ENCODE measurements at regions not wholly inside any gene's neighbourhood (a gene's known extent, or its start where the extent isn't known, plus 50 kb on each side); places are given as distances from the start of the nearest gene placed in this dataset.
A peak's percentile ranks its signal among the peaks of the same experiment; 100 is the strongest.

GRCh38 chr4:137125011-137125410 lies 407.3 kb downstream of the PCDH18 start:
- TF ChIP-seq CTCF (conservative IDR thresholded peaks at IDR 0.05; ENCODE audit: low read depth, low read length): no peak
- TF ChIP-seq EZH2 (IDR thresholded peaks at IDR 0.05; ENCODE audit: low read length, unreplicated experiment): no peak
- no peak for TF ChIP-seq EZH2phosphoT487 (IDR thresholded peaks at IDR 0.05; ENCODE audit: borderline replicate concordance, low read length)
- no peaks in the 10 kb centered on the region for H4K20me1 ChIP-seq (ENCODE audit: low read length)
- peak overlapping the region; percentile 94 for H3K4me2 ChIP-seq (ENCODE audit: low read length)
- DNase-seq (peak; percentile 62), ATAC-seq (peak; percentile 53)
- intact Hi-C loops (cut with micrococcal nuclease): loop anchor here (2.0 to 10.0 kb wide), 2 partner anchors 410 to 736 kb away; partner anchors contain the start of gene PCDH18
- no peaks in the 10 kb centered on the region for H3K36me3 ChIP-seq (ENCODE audit: low read depth, low read length)
- no peaks in the 10 kb centered on the region for H3K9me3 ChIP-seq (ENCODE audit: low read length)
- no peaks in the 10 kb centered on the region for H3F3A ChIP-seq (ENCODE audit: low read length, unreplicated experiment)
- H3K27ac ChIP-seq (ENCODE audit: low read length): peak overlapping the region; percentile 17; the same call in 1 of the 2 replicates
- no TSS peak for BruUV-seq (replicated peaks)
- peak overlapping the region; percentile 92 for H2AFZ ChIP-seq (ENCODE audit: low read length)
- H3K79me2 ChIP-seq (ENCODE audit: low read length): no peaks in the 10 kb centered on the region
- H3K4me3 ChIP-seq (ENCODE audit: low read length): peak overlapping the region; percentile 85
- H3K9ac ChIP-seq (ENCODE audit: low read length): peak overlapping the region; percentile 53; the same call in 1 of the 2 replicates
- no peaks in the 10 kb centered on the region for H3K27me3 ChIP-seq (ENCODE audit: low read length)
- ChIA-PET CTCF (interaction anchor here (0.5 kb wide), 1 partner anchor 326 kb away, joined by 3 read pairs; no protein-coding TSS in a partner anchor), POLR2A (ENCODE audit: unreplicated experiment) (no interaction called here)
- peaks cover 8% of the 10 kb centered on the region; the same call in 1 of the 2 replicates for H3K4me1 ChIP-seq (ENCODE audit: insufficient read depth, low read length)
- no peaks in the 10 kb centered on the region for H3K9me2 ChIP-seq (replicated peaks; ENCODE audit: low read length)

GRCh38 chr4:137124278-137124932 lies 407.9 kb downstream of the PCDH18 start:
- POLR2A ChIA-PET (ENCODE audit: unreplicated experiment): no interaction called here
- no peaks in the 10 kb centered on the region for H3F3A ChIP-seq (ENCODE audit: low read length, unreplicated experiment)
- peak overlapping the region; percentile 92 for H2AFZ ChIP-seq (ENCODE audit: low read length)
- H3K4me1 ChIP-seq (ENCODE audit: insufficient read depth, low read length): peaks cover 8% of the 10 kb centered on the region; the same call in 1 of the 2 replicates
- H3K9ac ChIP-seq (ENCODE audit: low read length): peak overlapping the region; percentile 53; the same call in 1 of the 2 replicates
- DNase-seq (peak; percentile 68), ATAC-seq (peak; percentile 99)
- intact Hi-C loops (cut with micrococcal nuclease): loop anchor here (2.0 to 10.0 kb wide), 4 partner anchors 158 to 736 kb away; partner anchors contain the start of gene PCDH18
- H3K4me2 ChIP-seq (ENCODE audit: low read length): peak overlapping the region; percentile 94
- H3K27me3 ChIP-seq (ENCODE audit: low read length): no peaks in the 10 kb centered on the region
- no peaks in the 10 kb centered on the region for H3K9me2 ChIP-seq (replicated peaks; ENCODE audit: low read length)
- no peaks in the 10 kb centered on the region for H3K9me3 ChIP-seq (ENCODE audit: low read length)
- peak overlapping the region; percentile 17; the same call in 1 of the 2 replicates for H3K27ac ChIP-seq (ENCODE audit: low read length)
- no peaks in the 10 kb centered on the region for H3K79me2 ChIP-seq (ENCODE audit: low read length)
- no peak for TF ChIP-seq EZH2 (IDR thresholded peaks at IDR 0.05; ENCODE audit: low read length, unreplicated experiment)
- TF ChIP-seq EZH2phosphoT487 (IDR thresholded peaks at IDR 0.05; ENCODE audit: borderline replicate concordance, low read length): no peak
- peak; percentile 68 for TF ChIP-seq CTCF (conservative IDR thresholded peaks at IDR 0.05; ENCODE audit: low read depth, low read length)
- H4K20me1 ChIP-seq (ENCODE audit: low read length): no peaks in the 10 kb centered on the region
- no TSS peak for BruUV-seq (replicated peaks)
- no peaks in the 10 kb centered on the region for H3K36me3 ChIP-seq (ENCODE audit: low read depth, low read length)
- H3K4me3 ChIP-seq (ENCODE audit: low read length): peak overlapping the region; percentile 85
- CTCF ChIA-PET: interaction anchor here (0.5 to 0.7 kb wide), 5 partner anchors 93 to 540 kb away, joined by 3 to 5 read pairs (median 3); no protein-coding TSS in a partner anchor

GRCh38 chr4:137122876-137123275 lies 409.4 kb downstream of the PCDH18 start:
- CTCF ChIA-PET: no interaction called here
- Histone ChIP-seq H2AFZ (ENCODE audit: low read length) (no peak overlapping the region), H3K4me3 (ENCODE audit: low read length) (no peak overlapping the region), H3K27me3 (ENCODE audit: low read length) (no peaks in the 10 kb centered on the region), H3K36me3 (ENCODE audit: low read depth, low read length) (no peaks in the 10 kb centered on the region), H3K9me3 (ENCODE audit: low read length) (no peaks in the 10 kb centered on the region), H3F3A (ENCODE audit: low read length, unreplicated experiment) (no peaks in the 10 kb centered on the region), H3K4me2 (ENCODE audit: low read length) (no peak overlapping the region), H4K20me1 (ENCODE audit: low read length) (no peaks in the 10 kb centered on the region), H3K27ac (ENCODE audit: low read length) (no peak overlapping the region), H3K79me2 (ENCODE audit: low read length) (no peaks in the 10 kb centered on the region), H3K4me1 (ENCODE audit: insufficient read depth, low read length) (peaks cover 8% of the 10 kb centered on the region; the same call in 1 of the 2 replicates), H3K9ac (ENCODE audit: low read length) (no peak overlapping the region), H3K9me2 (replicated peaks; ENCODE audit: low read length) (no peaks in the 10 kb centered on the region)
- DNase-seq: no peak
- intact Hi-C loops (cut with micrococcal nuclease): loop anchor here (5.0 to 10.0 kb wide), 3 partner anchors 159 to 539 kb away; partner anchors contain the start of gene PCDH18
- TF ChIP-seq EZH2 (IDR thresholded peaks at IDR 0.05; ENCODE audit: low read length, unreplicated experiment) (no peak), CTCF (conservative IDR thresholded peaks at IDR 0.05; ENCODE audit: low read depth, low read length) (no peak), EZH2phosphoT487 (IDR thresholded peaks at IDR 0.05; ENCODE audit: borderline replicate concordance, low read length) (no peak)
- POLR2A ChIA-PET (ENCODE audit: unreplicated experiment): no interaction called here
- no TSS peak for BruUV-seq (replicated peaks)
- ATAC-seq: no peak
